ENCODE measurements at regions not wholly inside any gene's neighbourhood (a gene's known extent, or its start where the extent isn't known, plus 50 kb on each side); places are given as distances from the start of the nearest gene placed in this dataset.

DNA sequence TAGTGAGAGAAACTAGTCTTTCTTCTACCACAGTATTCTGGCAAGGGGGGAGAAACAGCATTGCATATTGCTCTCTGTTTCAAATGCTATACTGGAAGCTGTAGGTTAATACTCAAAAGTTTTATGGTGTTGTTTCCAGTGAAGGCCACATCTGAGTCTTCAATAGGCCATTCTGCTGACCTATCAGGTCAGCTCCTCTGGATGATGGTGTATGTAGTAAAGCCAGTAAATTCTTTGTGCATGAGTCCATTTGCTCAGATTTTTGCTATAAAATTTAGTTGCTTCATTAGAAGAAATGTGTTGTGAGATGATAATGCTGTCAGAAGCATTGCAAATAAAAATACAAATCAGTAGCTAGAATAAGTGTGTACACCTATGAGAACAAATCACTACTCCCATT lies 64.9 kb upstream of the RBMS3 start (continued):
- TF ChIP-seq, protein P1, sequence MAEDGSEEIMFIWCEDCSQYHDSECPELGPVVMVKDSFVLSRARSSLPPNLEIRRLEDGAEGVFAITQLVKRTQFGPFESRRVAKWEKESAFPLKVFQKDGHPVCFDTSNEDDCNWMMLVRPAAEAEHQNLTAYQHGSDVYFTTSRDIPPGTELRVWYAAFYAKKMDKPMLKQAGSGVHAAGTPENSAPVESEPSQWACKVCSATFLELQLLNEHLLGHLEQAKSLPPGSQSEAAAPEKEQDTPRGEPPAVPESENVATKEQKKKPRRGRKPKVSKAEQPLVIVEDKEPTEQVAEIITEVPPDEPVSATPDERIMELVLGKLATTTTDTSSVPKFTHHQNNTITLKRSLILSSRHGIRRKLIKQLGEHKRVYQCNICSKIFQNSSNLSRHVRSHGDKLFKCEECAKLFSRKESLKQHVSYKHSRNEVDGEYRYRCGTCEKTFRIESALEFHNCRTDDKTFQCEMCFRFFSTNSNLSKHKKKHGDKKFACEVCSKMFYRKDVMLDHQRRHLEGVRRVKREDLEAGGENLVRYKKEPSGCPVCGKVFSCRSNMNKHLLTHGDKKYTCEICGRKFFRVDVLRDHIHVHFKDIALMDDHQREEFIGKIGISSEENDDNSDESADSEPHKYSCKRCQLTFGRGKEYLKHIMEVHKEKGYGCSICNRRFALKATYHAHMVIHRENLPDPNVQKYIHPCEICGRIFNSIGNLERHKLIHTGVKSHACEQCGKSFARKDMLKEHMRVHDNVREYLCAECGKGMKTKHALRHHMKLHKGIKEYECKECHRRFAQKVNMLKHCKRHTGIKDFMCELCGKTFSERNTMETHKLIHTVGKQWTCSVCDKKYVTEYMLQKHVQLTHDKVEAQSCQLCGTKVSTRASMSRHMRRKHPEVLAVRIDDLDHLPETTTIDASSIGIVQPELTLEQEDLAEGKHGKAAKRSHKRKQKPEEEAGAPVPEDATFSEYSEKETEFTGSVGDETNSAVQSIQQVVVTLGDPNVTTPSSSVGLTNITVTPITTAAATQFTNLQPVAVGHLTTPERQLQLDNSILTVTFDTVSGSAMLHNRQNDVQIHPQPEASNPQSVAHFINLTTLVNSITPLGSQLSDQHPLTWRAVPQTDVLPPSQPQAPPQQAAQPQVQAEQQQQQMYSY (CRISPR knock-in tag; IDR thresholded peaks at IDR 0.05), result no peak
- no peak for TF ChIP-seq GABPA (IDR thresholded peaks at IDR 0.05; ENCODE audit: low read depth)
- TF ChIP-seq EP300 (IDR thresholded peaks at IDR 0.05; ENCODE audit: borderline replicate concordance in 1 of 2, control insufficient read depth in 1 of 2, low read depth in 2 of 2, low read length in 2 of 2), result no peak
- no peak for TF ChIP-seq RBBP5 (conservative IDR thresholded peaks at IDR 0.05)
- TF ChIP-seq JUNB (IDR thresholded peaks at IDR 0.05), result no peak

DNA sequence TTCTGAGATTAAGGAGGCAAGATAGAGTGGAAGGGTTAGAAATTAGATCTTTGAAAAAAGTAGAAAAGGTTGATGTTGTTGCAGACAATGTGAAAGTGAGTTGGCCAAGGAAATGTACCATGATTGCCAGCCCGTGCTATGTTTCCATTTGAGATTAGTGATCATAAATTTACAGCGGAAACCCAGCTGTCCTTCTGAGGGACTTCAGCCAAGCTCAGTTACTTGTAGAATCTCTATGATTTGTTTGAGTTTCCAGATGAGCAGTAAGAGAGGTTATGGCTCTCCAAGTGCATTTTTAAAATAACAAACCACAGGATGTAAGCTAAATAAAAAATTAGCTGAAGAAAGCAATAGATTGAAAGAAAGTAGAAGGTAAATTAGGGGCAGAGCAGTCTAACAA lies 54.2 kb upstream of the RBMS3 start:
- DNase-seq (ENCODE audit: low read depth, low spot score) (no peak), ATAC-seq (no peak), FAIRE-seq (no peak)
- ChIA-PET SMC1A (ENCODE audit: uncharacterized antibody, unreplicated experiment) (interaction anchor here (0.6 to 0.9 kb wide), 2 partner anchors 11 to 91 kb away, joined by 3 read pairs; no protein-coding TSS in a partner anchor), CTCF (no interaction called here), RAD21 (ENCODE audit: unreplicated experiment) (no interaction called here), POLR2A (no interaction called here)
- in situ Hi-C loops (cut with MboI), result no loop called here
- Histone ChIP-seq H3K9me3 (replicated peaks; ENCODE audit: control insufficient read depth, insufficient read depth, low read length) (no peaks in the 10 kb centered on the region), H3K36me3 (ENCODE audit: control insufficient read depth in 2 of 2, insufficient read depth in 2 of 2, low read length in 1 of 2) (no peaks in the 10 kb centered on the region), H3K4me3 (no peak overlapping the region), H3K4me2 (ENCODE audit: control insufficient read depth, insufficient read depth) (no peak overlapping the region), H3K27me3 (replicated peaks in 1 of 2; ENCODE audit: control insufficient read depth in 2 of 2, insufficient read depth in 2 of 2, low read length in 1 of 2) (no peaks in the 10 kb centered on the region; a peak in 1 of 4 replicates), H3K27ac (ENCODE audit: control insufficient read depth, insufficient read depth) (no peak overlapping the region), H2AFZ (ENCODE audit: control insufficient read depth, low read depth, low read length) (no peak overlapping the region), H4K20me1 (ENCODE audit: control insufficient read depth, insufficient read depth) (no peaks in the 10 kb centered on the region), H3K79me2 (ENCODE audit: control insufficient read depth, insufficient read depth, low read length) (no peaks in the 10 kb centered on the region), H3K4me1 (ENCODE audit: control insufficient read depth, insufficient read depth, low read length) (no peaks in the 10 kb centered on the region), H3K9ac (ENCODE audit: control insufficient read depth, insufficient read depth, low read length) (no peak overlapping the region)
- BruUV-seq (replicated peaks), result no TSS peak
- intact Hi-C loops (cut with micrococcal nuclease; ENCODE audit: unreplicated experiment), result no loop called here
- TF ChIP-seq, protein P1 (CRISPR knock-in tag; IDR thresholded peaks at IDR 0.05), result no peak
- TF ChIP-seq, protein P2, sequence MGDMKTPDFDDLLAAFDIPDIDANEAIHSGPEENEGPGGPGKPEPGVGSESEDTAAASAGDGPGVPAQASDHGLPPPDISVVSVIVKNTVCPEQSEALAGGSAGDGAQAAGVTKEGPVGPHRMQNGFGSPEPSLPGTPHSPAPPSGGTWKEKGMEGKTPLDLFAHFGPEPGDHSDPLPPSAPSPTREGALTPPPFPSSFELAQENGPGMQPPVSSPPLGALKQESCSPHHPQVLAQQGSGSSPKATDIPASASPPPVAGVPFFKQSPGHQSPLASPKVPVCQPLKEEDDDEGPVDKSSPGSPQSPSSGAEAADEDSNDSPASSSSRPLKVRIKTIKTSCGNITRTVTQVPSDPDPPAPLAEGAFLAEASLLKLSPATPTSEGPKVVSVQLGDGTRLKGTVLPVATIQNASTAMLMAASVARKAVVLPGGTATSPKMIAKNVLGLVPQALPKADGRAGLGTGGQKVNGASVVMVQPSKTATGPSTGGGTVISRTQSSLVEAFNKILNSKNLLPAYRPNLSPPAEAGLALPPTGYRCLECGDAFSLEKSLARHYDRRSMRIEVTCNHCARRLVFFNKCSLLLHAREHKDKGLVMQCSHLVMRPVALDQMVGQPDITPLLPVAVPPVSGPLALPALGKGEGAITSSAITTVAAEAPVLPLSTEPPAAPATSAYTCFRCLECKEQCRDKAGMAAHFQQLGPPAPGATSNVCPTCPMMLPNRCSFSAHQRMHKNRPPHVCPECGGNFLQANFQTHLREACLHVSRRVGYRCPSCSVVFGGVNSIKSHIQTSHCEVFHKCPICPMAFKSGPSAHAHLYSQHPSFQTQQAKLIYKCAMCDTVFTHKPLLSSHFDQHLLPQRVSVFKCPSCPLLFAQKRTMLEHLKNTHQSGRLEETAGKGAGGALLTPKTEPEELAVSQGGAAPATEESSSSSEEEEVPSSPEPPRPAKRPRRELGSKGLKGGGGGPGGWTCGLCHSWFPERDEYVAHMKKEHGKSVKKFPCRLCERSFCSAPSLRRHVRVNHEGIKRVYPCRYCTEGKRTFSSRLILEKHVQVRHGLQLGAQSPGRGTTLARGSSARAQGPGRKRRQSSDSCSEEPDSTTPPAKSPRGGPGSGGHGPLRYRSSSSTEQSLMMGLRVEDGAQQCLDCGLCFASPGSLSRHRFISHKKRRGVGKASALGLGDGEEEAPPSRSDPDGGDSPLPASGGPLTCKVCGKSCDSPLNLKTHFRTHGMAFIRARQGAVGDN (IDR thresholded peaks at IDR 0.05), result no peak
- TF ChIP-seq MYB (IDR thresholded peaks at IDR 0.05; ENCODE audit: borderline replicate concordance, low read depth, low read length), result no peak
- 26% methylated on average over 2 of the region's 2 CpGs for WGBS (ENCODE audit: insufficient coverage, insufficient replicate concordance, low lambda C conversion rate, missing lambda C conversion rate)

All from GM12878 (cell line).